ENCODE measurements at regions not wholly inside any gene's neighbourhood (a gene's known extent, or its start where the extent isn't known, plus 50 kb on each side); places are given as distances from the start of the nearest gene placed in this dataset.

GRCh38 chr20:60068509-60068908, 110.3 kb downstream of the CDH26 start:
- no peak overlapping the region for H2AFZ ChIP-seq (ENCODE audit: low read depth, low read length)
- TF ChIP-seq CTCF (IDR thresholded peaks at IDR 0.05; ENCODE audit: insufficient read depth, low read depth, low read length) (no peak), EZH2 (IDR thresholded peaks at IDR 0.05; ENCODE audit: insufficient read depth, low read length) (no peak)
- no peak overlapping the region for H3K4me3 Mint-ChIP-seq (ENCODE audit: unreplicated experiment)
- H3K4me2 ChIP-seq (ENCODE audit: low read length) = no peak overlapping the region
- no peak overlapping the region for H3K4me3 ChIP-seq (ENCODE audit: insufficient read depth, low read depth, low read length)
- no peak overlapping the region for H3K27ac ChIP-seq (ENCODE audit: low read depth, low read length)
- peaks cover 6% of the 10 kb centered on the region for H3K9me3 Mint-ChIP-seq (ENCODE audit: unreplicated experiment)
- no peak overlapping the region for H3K27ac Mint-ChIP-seq (ENCODE audit: unreplicated experiment)
- H3K4me1 ChIP-seq (ENCODE audit: insufficient read depth, low read length) = no peaks in the 10 kb centered on the region
- no peaks in the 10 kb centered on the region for H3K79me2 ChIP-seq (ENCODE audit: insufficient read depth, low read length)
- no peaks in the 10 kb centered on the region for H3K36me3 ChIP-seq (ENCODE audit: insufficient read depth, low read length)
- peaks cover 8% of the 10 kb centered on the region for H3K27me3 ChIP-seq (ENCODE audit: insufficient read depth, low read length)
- H3K4me1 Mint-ChIP-seq (ENCODE audit: low read depth, unreplicated experiment) = peaks cover 1% of the 10 kb centered on the region
- peaks cover 9% of the 10 kb centered on the region for H3K9me3 ChIP-seq (ENCODE audit: insufficient read depth, low read depth, low read length)
- H4K20me1 ChIP-seq (ENCODE audit: insufficient read depth, low read length) = no peaks in the 10 kb centered on the region
- peaks cover 31% of the 10 kb centered on the region for H3K27me3 Mint-ChIP-seq (ENCODE audit: low read depth, unreplicated experiment)
- no peak for FAIRE-seq
- no peak for DNase-seq (ENCODE audit: low read depth)
- no peaks in the 10 kb centered on the region for H3K36me3 Mint-ChIP-seq (ENCODE audit: low read depth, unreplicated experiment)
- no peak overlapping the region for H3K9ac ChIP-seq (ENCODE audit: low read length)

GRCh38 chr20:60069656-60070055, 111.4 kb downstream of the CDH26 start:
- Histone ChIP-seq H3K4me1 (ENCODE audit: insufficient read depth, low read length) (no peaks in the 10 kb centered on the region), H3K4me2 (ENCODE audit: low read length) (no peak overlapping the region), H3K4me3 (ENCODE audit: insufficient read depth, low read depth, low read length) (no peak overlapping the region), H3K27ac (ENCODE audit: low read depth, low read length) (no peak overlapping the region), H2AFZ (ENCODE audit: low read depth, low read length) (no peak overlapping the region), H3K27me3 (ENCODE audit: insufficient read depth, low read length) (peaks cover 8% of the 10 kb centered on the region), H3K9ac (ENCODE audit: low read length) (no peak overlapping the region), H3K79me2 (ENCODE audit: insufficient read depth, low read length) (no peaks in the 10 kb centered on the region), H3K36me3 (ENCODE audit: insufficient read depth, low read length) (no peaks in the 10 kb centered on the region), H3K9me3 (ENCODE audit: insufficient read depth, low read depth, low read length) (peaks cover 9% of the 10 kb centered on the region), H4K20me1 (ENCODE audit: insufficient read depth, low read length) (no peaks in the 10 kb centered on the region)
- FAIRE-seq (no peak), DNase-seq (ENCODE audit: low read depth) (no peak)
- TF ChIP-seq CTCF (IDR thresholded peaks at IDR 0.05; ENCODE audit: insufficient read depth, low read depth, low read length) (no peak), EZH2 (IDR thresholded peaks at IDR 0.05; ENCODE audit: insufficient read depth, low read length) (no peak)
- Mint-ChIP-seq H3K4me3 (ENCODE audit: unreplicated experiment) (no peak overlapping the region), H3K9me3 (ENCODE audit: unreplicated experiment) (peaks cover 6% of the 10 kb centered on the region), H3K4me1 (ENCODE audit: low read depth, unreplicated experiment) (no peaks in the 10 kb centered on the region), H3K27ac (ENCODE audit: unreplicated experiment) (no peak overlapping the region), H3K27me3 (ENCODE audit: low read depth, unreplicated experiment) (peaks cover 31% of the 10 kb centered on the region), H3K36me3 (ENCODE audit: low read depth, unreplicated experiment) (no peaks in the 10 kb centered on the region)

GRCh38 chr20:60070791-60071190, 112.6 kb downstream of the CDH26 start:
- no peak for TF ChIP-seq CTCF (IDR thresholded peaks at IDR 0.05; ENCODE audit: insufficient read depth, low read depth, low read length)
- H3K27me3 Mint-ChIP-seq (ENCODE audit: low read depth, unreplicated experiment) = peaks cover 29% of the 10 kb centered on the region
- H3K4me1 ChIP-seq (ENCODE audit: insufficient read depth, low read length) = no peaks in the 10 kb centered on the region
- H3K9me3 ChIP-seq (ENCODE audit: insufficient read depth, low read depth, low read length) = peaks cover 3% of the 10 kb centered on the region
- H3K4me3 Mint-ChIP-seq (ENCODE audit: unreplicated experiment) = no peak overlapping the region
- FAIRE-seq (no peak), DNase-seq (ENCODE audit: low read depth) (no peak)
- no peaks in the 10 kb centered on the region for H4K20me1 ChIP-seq (ENCODE audit: insufficient read depth, low read length)
- no peak overlapping the region for H3K27ac ChIP-seq (ENCODE audit: low read depth, low read length)
- H3K79me2 ChIP-seq (ENCODE audit: insufficient read depth, low read length) = no peaks in the 10 kb centered on the region
- H3K27ac Mint-ChIP-seq (ENCODE audit: unreplicated experiment) = no peak overlapping the region
- H3K9ac ChIP-seq (ENCODE audit: low read length) = no peak overlapping the region
- H3K9me3 Mint-ChIP-seq (ENCODE audit: unreplicated experiment) = peaks cover 5% of the 10 kb centered on the region
- peaks cover 8% of the 10 kb centered on the region for H3K27me3 ChIP-seq (ENCODE audit: insufficient read depth, low read length)
- H3K4me3 ChIP-seq (ENCODE audit: insufficient read depth, low read depth, low read length) = no peak overlapping the region
- H3K4me1 Mint-ChIP-seq (ENCODE audit: low read depth, unreplicated experiment) = no peaks in the 10 kb centered on the region
- H2AFZ ChIP-seq (ENCODE audit: low read depth, low read length) = no peak overlapping the region
- H3K36me3 Mint-ChIP-seq (ENCODE audit: low read depth, unreplicated experiment) = peaks cover 1% of the 10 kb centered on the region
- no peak overlapping the region for H3K4me2 ChIP-seq (ENCODE audit: low read length)
- H3K36me3 ChIP-seq (ENCODE audit: insufficient read depth, low read length) = no peaks in the 10 kb centered on the region

Measured in astrocyte (in vitro differentiated cells and primary cell).